Epithelial cell of prostate (primary cell): ENCODE measurements at regions not wholly inside any gene's neighbourhood (a gene's known extent, or its start where the extent isn't known, plus 50 kb on each side); places are given as distances from the start of the nearest gene placed in this dataset.
A peak's percentile ranks its signal among the peaks of the same experiment; 100 is the strongest.
"Not testable (repeated sequence)": the region's sequence is repeated elsewhere in the genome, so short reads cannot be mapped to it uniquely, and the experiment has no call there.

Experiments
- DNase-seq: peaks from one replicate; pipeline ENCODE4 v3.0.0-alpha.2; 2011; ENCODE audit warnings: low read depth, low spot score
- H3K27ac ChIP-seq: fragments of 450-650 bp; 2 replicates; pipeline ENCODE4 v1.5.1; 2017; ENCODE audit warnings: mild to moderate bottlenecking

- DNase-seq, H3K27ac ChIP-seq: not testable (repeated sequence)
Measured at GRCh38 chr16:22695773-22696172, 118.2 kb upstream of the HS3ST2 start.

- no peak for DNase-seq
- no peak overlapping the region for H3K27ac ChIP-seq
Measured at GRCh38 chr16:22699356-22699755, 114.6 kb upstream of the HS3ST2 start.

- DNase-seq = no peak
- no peak overlapping the region for H3K27ac ChIP-seq
Measured at GRCh38 chr16:22705799-22706198, 108.2 kb upstream of the HS3ST2 start.

DNA sequence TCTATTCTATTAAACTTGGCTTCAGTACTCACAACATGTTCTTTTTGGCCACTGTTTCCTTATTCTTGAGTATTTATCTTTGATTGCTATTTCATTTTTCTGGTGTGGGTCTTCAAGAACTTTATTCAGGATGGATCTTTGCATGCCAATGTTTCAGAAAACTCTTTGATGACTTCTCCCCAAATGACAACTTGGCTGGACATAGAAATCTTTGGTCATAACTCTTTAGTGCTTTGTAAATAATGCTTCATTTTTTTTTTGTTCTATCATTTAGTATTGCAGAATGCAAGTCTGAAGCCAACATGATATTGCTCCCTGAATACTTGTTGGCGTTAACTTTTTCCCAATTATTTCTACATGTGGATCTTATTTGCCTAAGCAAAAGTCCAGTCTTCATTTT lies 103.6 kb upstream of the HS3ST2 start:
- DNase-seq = no peak
- H3K27ac ChIP-seq = no peak overlapping the region

GRCh38 chr16:22711847-22712246 lies 102.1 kb upstream of the HS3ST2 start:
- no peak for DNase-seq
- no peak overlapping the region for H3K27ac ChIP-seq

DNA sequence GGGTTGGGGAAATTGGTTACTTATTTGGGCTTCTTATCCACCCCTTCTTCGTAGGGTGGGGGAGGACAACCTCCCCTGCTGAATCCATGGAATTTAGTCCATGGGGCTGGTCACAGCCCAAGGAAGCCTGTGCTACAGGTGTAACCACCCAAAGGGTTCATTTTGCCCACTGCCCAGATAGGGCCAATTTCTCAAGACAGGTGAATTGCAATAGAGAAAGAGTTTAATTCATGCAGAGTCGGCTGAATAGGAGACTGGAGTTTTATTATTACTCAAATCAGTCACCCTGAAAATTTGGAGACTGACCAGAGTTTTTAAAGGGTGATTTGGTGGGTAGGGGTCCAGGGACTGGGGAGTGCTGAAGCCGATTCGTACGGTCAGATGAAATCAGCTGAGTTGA lies 101.5 kb upstream of the HS3ST2 start:
- H3K27ac ChIP-seq = no peak overlapping the region
- no peak for DNase-seq

GRCh38 chr16:22718598-22718997 lies 95.4 kb upstream of the HS3ST2 start:
- not testable (repeated sequence) for DNase-seq, H3K27ac ChIP-seq

GRCh38 chr16:22719945-22720344 lies 94.0 kb upstream of the HS3ST2 start:
- no peak for DNase-seq
- no peak overlapping the region for H3K27ac ChIP-seq

DNA sequence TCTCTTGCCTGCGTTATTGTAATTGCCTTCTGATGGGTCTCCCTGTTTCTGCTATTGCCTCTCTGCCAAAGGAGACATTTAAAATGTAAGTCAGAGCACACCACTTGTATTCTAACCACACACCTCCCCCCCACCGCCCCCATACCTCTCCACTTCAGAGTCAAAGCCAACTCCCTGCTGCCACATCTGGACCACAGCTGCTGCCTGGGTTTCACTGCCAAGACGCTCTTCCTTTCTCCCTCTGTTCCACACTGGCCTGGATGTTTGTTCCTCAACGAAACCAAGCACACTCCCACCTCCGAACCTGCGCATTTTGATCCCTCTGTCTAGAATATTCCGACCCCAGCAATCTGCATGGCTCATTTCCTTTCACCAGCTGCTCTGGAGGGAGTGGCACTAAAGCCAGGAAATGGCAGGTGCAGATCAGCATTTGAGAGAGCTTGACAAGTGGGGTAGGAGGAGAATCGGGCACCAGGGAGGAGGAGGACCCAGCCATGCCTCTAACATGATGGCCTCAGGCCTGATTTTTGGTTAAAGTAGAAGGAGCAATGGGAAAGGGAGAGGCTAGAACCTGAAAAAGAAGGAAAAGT lies 92.4 kb upstream of the HS3ST2 start:
- no peak overlapping the region for H3K27ac ChIP-seq
- DNase-seq = no peak

- not testable (repeated sequence) for H3K27ac ChIP-seq, DNase-seq
Measured at GRCh38 chr16:22722551-22723541, 91.1 kb upstream of the HS3ST2 start.

GRCh38 chr16:22726868-22727267 lies 87.1 kb upstream of the HS3ST2 start:
- no peak for DNase-seq
- H3K27ac ChIP-seq = no peak overlapping the region

- H3K27ac ChIP-seq = no peak overlapping the region
- peak; percentile 43 for DNase-seq
Measured at GRCh38 chr16:22727285-22728166, 86.4 kb upstream of the HS3ST2 start.

- H3K27ac ChIP-seq = no peak overlapping the region
- no peak for DNase-seq
Measured at GRCh38 chr16:22728167-22728836, 85.7 kb upstream of the HS3ST2 start.

- DNase-seq = no peak
- no peak overlapping the region for H3K27ac ChIP-seq
Measured at GRCh38 chr16:22732400-22732799, 81.6 kb upstream of the HS3ST2 start.

GRCh38 chr16:22732959-22733358 lies 81.0 kb upstream of the HS3ST2 start:
- no peak overlapping the region for H3K27ac ChIP-seq
- DNase-seq = no peak

DNA sequence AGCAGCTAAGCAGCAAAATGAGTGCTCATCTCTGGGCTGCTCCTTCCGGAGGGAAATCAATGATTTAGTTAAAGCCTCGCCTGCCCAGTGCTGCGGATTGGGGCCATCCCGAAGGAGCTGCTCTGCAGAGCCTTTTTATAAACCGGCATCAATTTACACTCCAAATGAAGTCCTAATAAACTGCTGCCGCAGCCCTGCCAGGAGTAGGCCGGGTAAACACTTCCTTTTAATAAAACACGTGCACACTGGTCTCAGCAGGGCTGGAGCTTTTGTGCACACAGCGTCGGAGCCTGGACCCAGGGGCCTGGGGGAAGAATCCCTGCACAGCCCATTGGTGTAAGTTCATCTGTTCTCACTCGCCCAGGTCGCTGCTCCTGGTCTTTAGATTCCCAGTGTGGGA lies 79.6 kb upstream of the HS3ST2 start:
- DNase-seq = no peak
- no peak overlapping the region for H3K27ac ChIP-seq

- no peak for DNase-seq
- H3K27ac ChIP-seq = no peak overlapping the region
Measured at GRCh38 chr16:22736791-22737190, 77.2 kb upstream of the HS3ST2 start.

DNA sequence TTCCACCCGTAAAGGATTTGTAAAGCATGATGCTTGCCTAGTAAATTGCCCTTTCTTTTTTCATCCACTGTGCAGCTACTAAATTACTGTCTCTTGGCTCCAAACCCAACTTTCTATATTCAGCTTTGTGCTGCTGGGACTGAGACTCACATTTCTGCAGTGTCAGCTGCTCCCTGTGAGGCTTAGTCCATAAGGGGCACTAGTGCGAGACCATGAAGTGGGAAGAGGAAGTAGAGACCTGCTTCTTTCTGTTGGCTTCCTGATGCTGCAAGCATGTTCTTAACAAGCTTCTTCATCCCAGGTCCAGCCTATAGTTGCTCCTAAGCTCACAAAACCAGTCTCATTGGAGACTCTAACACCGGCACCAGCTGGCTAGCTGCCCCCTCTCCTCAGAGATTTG lies 74.9 kb upstream of the HS3ST2 start:
- H3K27ac ChIP-seq = no peak overlapping the region
- no peak for DNase-seq

DNA sequence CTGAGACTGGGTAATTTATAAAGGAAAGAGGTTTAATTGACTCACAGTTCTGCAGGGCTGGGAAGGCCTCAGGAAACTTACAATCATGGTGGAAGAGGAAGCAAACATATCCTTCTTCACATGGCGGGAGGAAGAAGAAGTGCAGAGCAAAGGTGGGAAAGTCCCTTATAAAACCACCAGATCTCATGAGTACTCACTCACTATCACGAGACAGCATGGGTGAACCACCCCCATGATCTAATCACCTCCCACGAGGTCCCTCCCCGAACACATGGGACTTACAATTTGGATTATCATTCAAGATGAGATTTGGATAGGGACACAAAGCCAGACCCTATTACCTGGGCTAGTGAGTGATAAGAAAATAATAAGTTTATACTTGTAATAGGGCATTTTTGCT lies 70.6 kb upstream of the HS3ST2 start:
- DNase-seq = no peak
- H3K27ac ChIP-seq = no peak overlapping the region

DNA sequence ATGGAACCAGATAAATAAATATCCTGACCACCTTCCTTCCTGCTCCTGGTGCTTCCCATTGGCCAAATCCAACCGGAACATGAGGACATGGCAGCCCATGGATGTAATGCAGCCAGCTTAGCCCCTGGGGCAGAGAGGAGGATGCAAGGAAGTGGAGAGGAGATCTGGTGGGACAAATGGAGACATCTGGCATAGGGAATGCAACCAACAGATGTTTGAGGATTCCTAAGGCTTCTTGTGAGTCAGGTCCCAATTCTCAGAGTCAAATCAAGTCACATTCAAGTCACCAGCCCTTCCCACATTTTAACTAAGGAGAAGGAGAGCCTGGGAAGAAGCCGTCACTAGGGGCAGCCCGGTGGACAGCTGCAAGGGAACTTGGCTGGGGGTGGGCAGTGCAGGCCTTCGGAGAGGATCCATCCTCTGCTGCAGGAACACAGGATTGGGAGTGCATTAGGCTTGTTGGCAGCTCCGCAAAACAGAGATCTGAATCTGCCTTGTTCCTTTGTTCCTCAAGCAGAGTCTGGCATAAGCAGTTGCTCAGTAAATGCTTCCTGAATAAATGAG lies 62.8 kb upstream of the HS3ST2 start:
- no peak overlapping the region for H3K27ac ChIP-seq
- DNase-seq = no peak
